ENCODE measurements at regions not wholly inside any gene's neighbourhood (a gene's known extent, or its start where the extent isn't known, plus 50 kb on each side); places are given as distances from the start of the nearest gene placed in this dataset.

DNA sequence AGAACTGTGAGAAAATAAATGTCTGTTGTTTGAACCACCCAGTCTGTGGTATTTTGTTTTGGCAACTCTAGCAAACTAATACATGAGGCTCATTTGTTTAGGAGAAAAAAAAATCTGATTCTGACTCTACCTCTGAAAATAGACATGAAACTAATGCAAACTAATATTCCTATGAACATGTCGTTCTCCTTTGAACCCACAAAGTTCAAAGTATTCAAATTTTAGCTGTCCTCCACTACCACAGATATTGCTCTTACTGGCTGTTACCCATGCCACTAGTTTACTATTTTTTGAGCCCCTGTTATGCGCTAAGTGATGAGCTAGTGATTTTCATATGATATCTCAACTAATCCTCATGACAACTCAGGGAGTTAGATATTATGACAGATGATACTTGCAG is 58.8 kb upstream of the ZNF804B start:
- DNase-seq, result no peak
- no peaks in the 10 kb centered on the region for H3K9me3 ChIP-seq (ENCODE audit: control insufficient read depth, low read length)
- no peak for ATAC-seq (ENCODE audit: low FRiP score)
- H3K27me3 ChIP-seq (ENCODE audit: control insufficient read depth in 1 of 2, insufficient read depth in 2 of 2, low read length in 1 of 2), result no peaks in the 10 kb centered on the region
- intact Hi-C loops (cut with DNase I), result no loop called here
- H3K4me3 ChIP-seq (ENCODE audit: low read length in 2 of 2), result no peak overlapping the region
- no peaks in the 10 kb centered on the region for H3K4me1 ChIP-seq (ENCODE audit: control insufficient read depth in 1 of 2, insufficient read depth in 2 of 2, low read length in 2 of 2)
- H3K27ac ChIP-seq (ENCODE audit: low read depth in 1 of 2, low read length in 2 of 2), result no peak overlapping the region
- H3K36me3 ChIP-seq (ENCODE audit: control insufficient read depth in 1 of 2, insufficient read depth in 2 of 2, low read length in 1 of 2), result no peaks in the 10 kb centered on the region
- 80 to 87% methylated on average over 2 of the region's 2 CpGs for WGBS, 2 donors

DNA sequence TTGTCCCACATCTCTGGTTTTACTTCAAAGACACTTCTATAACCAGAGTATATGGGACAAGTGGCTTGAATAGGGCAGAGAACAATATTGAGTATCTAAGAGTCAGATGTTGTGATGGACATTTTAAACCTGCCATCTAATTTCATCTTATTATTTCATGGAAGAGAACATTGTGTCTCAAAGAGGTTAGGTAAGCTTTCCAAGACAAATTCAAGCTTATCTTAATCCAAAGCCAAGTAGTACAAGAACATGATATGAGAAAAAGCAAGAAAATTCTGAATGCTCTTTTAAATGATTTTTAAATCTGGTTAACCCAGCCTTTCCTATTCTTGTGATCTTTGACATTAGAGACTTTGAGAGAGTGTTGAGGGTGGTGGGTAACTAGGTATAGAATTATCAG is 65.3 kb upstream of the ZNF804B start:
- ATAC-seq (ENCODE audit: low FRiP score) (no peak), DNase-seq (no peak)
- no peaks in the 10 kb centered on the region for H3K4me1 ChIP-seq (ENCODE audit: control insufficient read depth in 1 of 2, insufficient read depth in 2 of 2, low read length in 2 of 2)
- no peak overlapping the region for H3K27ac ChIP-seq (ENCODE audit: low read depth in 1 of 2, low read length in 2 of 2)
- no peak overlapping the region for H3K4me3 ChIP-seq (ENCODE audit: low read length in 2 of 2)
- H3K36me3 ChIP-seq (ENCODE audit: control insufficient read depth in 1 of 2, insufficient read depth in 2 of 2, low read length in 1 of 2), result no peaks in the 10 kb centered on the region
- no peaks in the 10 kb centered on the region for H3K27me3 ChIP-seq (ENCODE audit: control insufficient read depth in 1 of 2, insufficient read depth in 2 of 2, low read length in 1 of 2)
- no peaks in the 10 kb centered on the region for H3K9me3 ChIP-seq (ENCODE audit: control insufficient read depth, low read length)
- intact Hi-C loops (cut with DNase I), result no loop called here

DNA sequence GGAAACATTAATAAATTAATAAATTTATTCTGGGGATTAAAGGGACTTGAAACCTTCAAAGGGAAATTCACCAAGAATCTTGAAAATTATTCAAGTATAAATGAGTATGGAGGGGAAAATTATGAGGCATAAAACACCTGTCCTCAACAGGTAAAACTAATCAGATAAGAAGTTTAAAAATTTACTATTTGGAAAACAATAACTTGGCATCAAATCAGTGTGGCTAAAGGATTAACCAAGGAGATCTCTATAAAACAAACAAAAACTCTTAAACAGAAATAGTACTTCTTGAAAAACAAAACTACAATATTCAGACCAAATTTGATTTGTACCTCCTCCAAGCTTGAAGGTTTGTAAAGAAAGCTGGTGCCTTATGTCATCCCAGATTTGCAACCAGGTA is 66.4 kb upstream of the ZNF804B start:
- H3K4me1 ChIP-seq (ENCODE audit: control insufficient read depth in 1 of 2, insufficient read depth in 2 of 2, low read length in 2 of 2), result no peaks in the 10 kb centered on the region
- no peaks in the 10 kb centered on the region for H3K36me3 ChIP-seq (ENCODE audit: control insufficient read depth in 1 of 2, insufficient read depth in 2 of 2, low read length in 1 of 2)
- no peaks in the 10 kb centered on the region for H3K27me3 ChIP-seq (ENCODE audit: control insufficient read depth in 1 of 2, insufficient read depth in 2 of 2, low read length in 1 of 2)
- no peaks in the 10 kb centered on the region for H3K9me3 ChIP-seq (ENCODE audit: control insufficient read depth, low read length)
- H3K4me3 ChIP-seq (ENCODE audit: low read length in 2 of 2), result no peak overlapping the region
- DNase-seq, result no peak
- ATAC-seq (ENCODE audit: low FRiP score), result no peak
- no peak overlapping the region for H3K27ac ChIP-seq (ENCODE audit: low read depth in 1 of 2, low read length in 2 of 2)
- intact Hi-C loops (cut with DNase I), result no loop called here

DNA sequence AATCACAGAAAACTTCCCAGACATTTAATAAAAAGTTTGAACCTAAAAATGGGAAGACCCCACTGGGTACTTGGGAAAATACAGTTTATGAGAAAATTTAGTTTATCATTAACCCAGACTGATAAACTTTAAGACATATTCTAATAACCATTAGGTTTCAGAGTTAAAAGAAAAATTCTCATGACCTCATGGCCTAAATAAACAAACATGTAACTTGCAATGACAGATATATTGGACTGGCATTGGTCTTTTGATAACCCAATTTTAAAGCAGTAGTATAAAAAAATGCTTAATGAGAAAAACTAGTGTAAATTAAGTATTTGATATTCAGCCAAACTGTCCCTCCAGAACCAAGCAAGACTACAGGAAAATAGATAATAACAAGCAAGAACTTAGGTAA is 67.0 kb upstream of the ZNF804B start:
- ATAC-seq (ENCODE audit: low FRiP score) (no peak), DNase-seq (no peak)
- Histone ChIP-seq H3K4me1 (ENCODE audit: control insufficient read depth in 1 of 2, insufficient read depth in 2 of 2, low read length in 2 of 2) (no peaks in the 10 kb centered on the region), H3K27ac (ENCODE audit: low read depth in 1 of 2, low read length in 2 of 2) (no peak overlapping the region), H3K9me3 (ENCODE audit: control insufficient read depth, low read length) (no peaks in the 10 kb centered on the region), H3K4me3 (ENCODE audit: low read length in 2 of 2) (no peak overlapping the region), H3K27me3 (ENCODE audit: control insufficient read depth in 1 of 2, insufficient read depth in 2 of 2, low read length in 1 of 2) (no peaks in the 10 kb centered on the region), H3K36me3 (ENCODE audit: control insufficient read depth in 1 of 2, insufficient read depth in 2 of 2, low read length in 1 of 2) (no peaks in the 10 kb centered on the region)
- intact Hi-C loops (cut with DNase I), result no loop called here

DNA sequence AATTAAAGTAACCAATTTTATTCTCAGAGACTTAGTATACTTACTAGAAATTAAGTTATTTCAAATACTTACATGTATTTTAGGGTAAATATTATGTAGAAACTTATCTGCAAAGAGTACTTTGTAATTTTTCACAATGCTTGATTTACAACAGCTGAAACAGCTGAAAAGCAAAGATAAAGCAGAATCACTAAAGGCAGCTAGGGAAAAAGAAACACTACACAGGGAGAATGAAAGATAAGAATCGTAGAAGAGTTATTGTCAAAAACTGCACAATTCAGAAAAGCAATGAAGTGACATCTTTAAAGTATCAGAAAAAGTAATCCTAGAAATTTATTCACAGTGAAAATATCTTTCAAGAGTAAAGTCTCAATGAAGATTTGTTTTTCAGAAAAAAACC is 69.7 kb upstream of the ZNF804B start:
- ATAC-seq (ENCODE audit: low FRiP score) (no peak), DNase-seq (no peak)
- intact Hi-C loops (cut with DNase I), result no loop called here
- Histone ChIP-seq H3K4me1 (ENCODE audit: control insufficient read depth in 1 of 2, insufficient read depth in 2 of 2, low read length in 2 of 2) (no peaks in the 10 kb centered on the region), H3K27me3 (ENCODE audit: control insufficient read depth in 1 of 2, insufficient read depth in 2 of 2, low read length in 1 of 2) (no peaks in the 10 kb centered on the region), H3K36me3 (ENCODE audit: control insufficient read depth in 1 of 2, insufficient read depth in 2 of 2, low read length in 1 of 2) (no peaks in the 10 kb centered on the region), H3K27ac (ENCODE audit: low read depth in 1 of 2, low read length in 2 of 2) (no peak overlapping the region), H3K4me3 (ENCODE audit: low read length in 2 of 2) (no peak overlapping the region), H3K9me3 (ENCODE audit: control insufficient read depth, low read length) (no peaks in the 10 kb centered on the region)
- WGBS, 2 donors, result 19% methylated on average over 1 of the region's 1 CpG

DNA sequence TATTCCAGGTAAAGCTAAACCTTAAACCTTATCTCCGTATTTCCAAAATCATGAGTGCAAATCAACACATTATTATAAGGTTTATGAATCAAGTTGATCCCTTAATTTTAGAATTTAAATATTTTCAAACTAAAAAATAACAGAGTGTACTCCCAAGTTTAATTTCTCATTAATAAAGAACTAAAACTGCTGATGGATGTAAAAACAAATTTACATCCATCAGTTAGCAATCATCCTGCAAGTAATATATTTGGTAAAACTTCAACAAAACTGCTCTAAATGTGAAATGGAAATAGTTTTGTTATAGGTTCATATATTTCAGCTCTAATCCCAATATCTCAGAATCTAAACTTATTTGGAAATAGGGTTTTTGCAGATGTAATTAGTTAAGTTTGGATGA is 71.3 kb upstream of the ZNF804B start:
- H3K27ac ChIP-seq (ENCODE audit: low read depth in 1 of 2, low read length in 2 of 2), result no peak overlapping the region
- intact Hi-C loops (cut with DNase I), result no loop called here
- no peaks in the 10 kb centered on the region for H3K9me3 ChIP-seq (ENCODE audit: control insufficient read depth, low read length)
- 91 to 93% methylated on average over 1 of the region's 1 CpG for WGBS, 2 donors
- ATAC-seq (ENCODE audit: low FRiP score) (no peak), DNase-seq (no peak)
- H3K4me3 ChIP-seq (ENCODE audit: low read length in 2 of 2), result no peak overlapping the region
- no peaks in the 10 kb centered on the region for H3K36me3 ChIP-seq (ENCODE audit: control insufficient read depth in 1 of 2, insufficient read depth in 2 of 2, low read length in 1 of 2)
- no peaks in the 10 kb centered on the region for H3K27me3 ChIP-seq (ENCODE audit: control insufficient read depth in 1 of 2, insufficient read depth in 2 of 2, low read length in 1 of 2)
- no peaks in the 10 kb centered on the region for H3K4me1 ChIP-seq (ENCODE audit: control insufficient read depth in 1 of 2, insufficient read depth in 2 of 2, low read length in 2 of 2)

DNA sequence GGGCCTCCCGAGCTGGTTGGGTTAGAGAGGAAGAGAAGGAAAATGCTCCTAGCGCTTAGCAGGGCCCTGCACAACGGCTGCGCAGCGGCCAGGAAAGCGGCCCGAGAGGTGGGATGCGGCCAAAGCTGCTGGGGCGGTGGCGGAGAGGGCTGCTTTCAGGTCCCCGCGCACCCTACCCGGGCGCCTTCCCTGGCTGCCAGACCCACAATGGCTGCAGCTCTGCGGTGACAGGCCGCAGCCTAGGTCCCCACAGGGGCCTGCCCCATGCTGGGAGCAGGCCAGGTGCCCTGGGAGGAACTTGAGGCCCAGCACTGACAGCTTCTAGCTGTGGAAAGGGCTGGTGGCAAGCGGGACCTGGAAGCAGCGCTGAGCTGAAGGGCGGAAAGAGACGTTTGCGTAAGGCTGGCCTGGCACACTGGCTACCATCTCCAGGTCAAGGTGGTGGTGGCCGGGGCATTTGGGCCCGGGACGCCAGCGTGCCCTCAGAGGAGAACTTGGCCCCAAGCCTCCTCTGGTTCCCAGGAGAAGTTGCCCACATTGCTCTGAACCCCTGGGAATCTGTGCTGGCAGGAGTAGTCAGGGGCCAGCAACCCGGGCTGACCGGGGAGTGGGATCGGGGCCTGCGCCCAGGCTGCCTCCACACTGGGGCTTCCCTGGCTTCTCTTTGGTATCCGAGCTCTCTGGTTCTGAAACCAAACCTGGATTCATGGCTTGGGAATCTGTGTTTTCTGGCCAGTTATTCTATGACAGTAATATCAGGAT is 72.9 kb upstream of the ZNF804B start:
- DNase-seq (no peak), ATAC-seq (ENCODE audit: low FRiP score) (no peak)
- Histone ChIP-seq H3K9me3 (ENCODE audit: control insufficient read depth, low read length) (no peaks in the 10 kb centered on the region), H3K4me3 (ENCODE audit: low read length in 2 of 2) (no peak overlapping the region), H3K4me1 (ENCODE audit: control insufficient read depth in 1 of 2, insufficient read depth in 2 of 2, low read length in 2 of 2) (no peaks in the 10 kb centered on the region), H3K36me3 (ENCODE audit: control insufficient read depth in 1 of 2, insufficient read depth in 2 of 2, low read length in 1 of 2) (no peaks in the 10 kb centered on the region), H3K27ac (ENCODE audit: low read depth in 1 of 2, low read length in 2 of 2) (no peak overlapping the region), H3K27me3 (ENCODE audit: control insufficient read depth in 1 of 2, insufficient read depth in 2 of 2, low read length in 1 of 2) (no peaks in the 10 kb centered on the region)
- intact Hi-C loops (cut with DNase I), result no loop called here
- WGBS, 2 donors, result 92 to 94% methylated on average over 30 of the region's 30 CpGs

DNA sequence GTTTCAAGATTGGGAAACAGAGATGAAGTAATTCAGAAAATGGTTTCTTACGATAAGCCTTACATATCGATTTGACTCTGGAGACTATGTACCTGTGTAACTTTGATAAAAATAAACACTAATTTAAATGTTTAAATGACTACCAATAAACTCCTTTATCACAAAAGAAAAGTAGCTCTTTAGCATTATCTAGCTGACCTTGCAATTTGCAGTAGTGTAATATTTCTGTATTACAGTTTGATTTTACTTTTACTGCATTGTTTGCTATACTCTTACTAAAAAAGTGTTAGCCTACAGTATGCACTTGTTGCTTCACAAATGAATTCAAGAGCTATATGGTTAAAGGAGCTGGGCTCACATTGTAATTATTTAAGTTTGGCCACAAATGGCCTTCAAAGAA is 77.8 kb upstream of the ZNF804B start:
- ATAC-seq (ENCODE audit: low FRiP score), result no peak

DNA sequence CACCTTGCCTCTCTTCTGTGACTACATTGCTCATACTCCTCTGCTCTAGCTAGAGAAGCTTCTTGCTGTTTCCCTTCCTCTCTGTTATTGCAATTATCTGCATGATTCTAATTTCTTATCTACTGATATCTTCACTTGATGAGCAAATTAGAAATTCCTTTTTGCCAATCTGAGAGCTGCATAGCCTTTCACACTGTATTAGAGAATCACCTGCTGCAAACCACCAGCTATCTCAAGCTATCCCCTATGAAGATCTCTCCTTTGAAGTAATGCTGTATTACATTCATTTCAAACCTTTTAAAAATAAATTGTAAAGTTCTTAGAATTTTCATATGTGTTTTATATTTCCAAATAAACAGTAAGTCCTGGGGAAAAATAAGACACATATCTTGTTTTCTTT is 89.0 kb upstream of the ZNF804B start:
- H3K36me3 ChIP-seq (ENCODE audit: control insufficient read depth in 1 of 2, insufficient read depth in 2 of 2, low read length in 1 of 2), result no peaks in the 10 kb centered on the region
- no peaks in the 10 kb centered on the region for H3K9me3 ChIP-seq (ENCODE audit: control insufficient read depth, low read length)
- no peaks in the 10 kb centered on the region for H3K27me3 ChIP-seq (ENCODE audit: control insufficient read depth in 1 of 2, insufficient read depth in 2 of 2, low read length in 1 of 2)
- DNase-seq (no peak), ATAC-seq (ENCODE audit: low FRiP score) (no peak)
- H3K27ac ChIP-seq (ENCODE audit: low read depth in 1 of 2, low read length in 2 of 2), result no peak overlapping the region
- H3K4me3 ChIP-seq (ENCODE audit: low read length in 2 of 2), result no peak overlapping the region
- intact Hi-C loops (cut with DNase I), result no loop called here
- no peaks in the 10 kb centered on the region for H3K4me1 ChIP-seq (ENCODE audit: control insufficient read depth in 1 of 2, insufficient read depth in 2 of 2, low read length in 2 of 2)

More for the DNA sequence above, 77.8 kb upstream of the ZNF804B start:
- no peak overlapping the region for H3K4me3 ChIP-seq (ENCODE audit: low read length in 2 of 2)
- H3K27me3 ChIP-seq (ENCODE audit: control insufficient read depth in 1 of 2, insufficient read depth in 2 of 2, low read length in 1 of 2), result no peaks in the 10 kb centered on the region
- no peak for DNase-seq
- H3K27ac ChIP-seq (ENCODE audit: low read depth in 1 of 2, low read length in 2 of 2), result no peak overlapping the region
- 91 to 96% methylated on average over 2 of the region's 2 CpGs for WGBS, 2 donors
- H3K9me3 ChIP-seq (ENCODE audit: control insufficient read depth, low read length), result no peaks in the 10 kb centered on the region
- H3K36me3 ChIP-seq (ENCODE audit: control insufficient read depth in 1 of 2, insufficient read depth in 2 of 2, low read length in 1 of 2), result no peaks in the 10 kb centered on the region
- no peaks in the 10 kb centered on the region for H3K4me1 ChIP-seq (ENCODE audit: control insufficient read depth in 1 of 2, insufficient read depth in 2 of 2, low read length in 2 of 2)
- intact Hi-C loops (cut with DNase I), result no loop called here

Measured in aorta (tissue), 5 donors.